Gastroesophageal sphincter (tissue), 4 donors: ENCODE measurements at regions not wholly inside any gene's neighbourhood (a gene's known extent, or its start where the extent isn't known, plus 50 kb on each side); places are given as distances from the start of the nearest gene placed in this dataset.

ENCODE experiments used
- ATAC-seq: fragments of 150-250 bp; one replicate; pipeline ENCODE4 v1.9.1; 2016; ENCODE audit warnings: mild to moderate bottlenecking, moderate library complexity
- H3K27ac ChIP-seq, 4 donors: fragments of 200-600 bp; sonication (generic) in 3 of 4; 1 replicate in 3 of 4; 2 replicates in 1 of 4; pipeline ENCODE4 v1.5.1; 2016 to 2019
- H3K27me3 ChIP-seq: fragments of 200-600 bp; sonication (generic); one replicate; pipeline ENCODE4 v1.5.1; 2019
- H3K36me3 ChIP-seq, 2 donors: fragments of 200-600 bp; sonication (generic); one replicate each; pipeline ENCODE4 v1.5.1; 2019; ENCODE audit warnings: control low read depth in 1 of 2
- H3K4me1 ChIP-seq, 3 donors: fragments of 200-600 bp; sonication (generic); 1 replicate in 2 of 3; 2 replicates in 1 of 3; pipeline ENCODE4 v1.5.1; 2016 to 2019; ENCODE audit warnings: control low read depth in 2 of 3
- H3K4me3 ChIP-seq, 2 donors: fragments of 200-600 bp; sonication (generic); one replicate each; pipeline ENCODE4 v1.5.1; 2019; ENCODE audit warnings: mild to moderate bottlenecking in 1 of 2, moderate library complexity in 1 of 2
- H3K9me3 ChIP-seq, 3 donors: fragments of 200-600 bp; sonication (generic); one replicate each; pipeline ENCODE4 v1.5.1; 2017 to 2019; ENCODE audit warnings: control low read depth in 2 of 3
- CTCF ChIP-seq, 4 experiments: fragments of 200-600 bp in 2 of 4; fragments of 450-650 bp in 2 of 4; sonication (generic) in 1 of 4; IDR thresholded peaks; one replicate each; pipeline ENCODE4 v1.5.1; 2017 to 2019; ENCODE audit warnings: antibody characterized with exemption in 4 of 4, mild to moderate bottlenecking in 2 of 4, moderate library complexity in 2 of 4
- EP300 ChIP-seq: sonication (generic); formaldehyde crosslinking; IDR thresholded peaks from one replicate; pipeline ENCODE4 v1.6.1; 2017; ENCODE audit warnings: antibody characterized with exemption, mild to moderate bottlenecking
- POLR2A ChIP-seq, 2 donors: fragments of 450-650 bp; IDR thresholded peaks; one replicate each; pipeline ENCODE4 v1.6.1; 2017; ENCODE audit warnings: antibody characterized with exemption in 2 of 2, mild to moderate bottlenecking in 2 of 2, moderate library complexity in 1 of 2
- POLR2AphosphoS5 ChIP-seq: sonication (generic); formaldehyde crosslinking; IDR thresholded peaks from one replicate; pipeline ENCODE4 v1.6.1; 2017; ENCODE audit warnings: antibody characterized with exemption
- WGBS, 2 donors: methylation state at CpG; one replicate each; pipeline ENCODE4 v1.1.5; 2018; ENCODE audit warnings: low coverage in 1 of 2; 5-methylcytosine and 5-hydroxymethylcytosine counted together

GRCh38 chr4:155079871-155080270 is 128.6 kb upstream of the NPY2R start:
- Histone ChIP-seq H3K4me3 (no peak overlapping the region), H3K9me3 (no peaks in the 10 kb centered on the region), H3K27me3 (no peaks in the 10 kb centered on the region), H3K4me1 (no peaks in the 10 kb centered on the region), H3K27ac (no peak overlapping the region), H3K36me3 (no peaks in the 10 kb centered on the region)
- TF ChIP-seq POLR2A (IDR thresholded peaks at IDR 0.05) (no peak), POLR2AphosphoS5 (no peak), EP300 (no peak), CTCF (IDR thresholded peaks at IDR 0.05) (no peak)
- ATAC-seq, result no peak

- 69 to 94% methylated on average over 2 to 3 of the region's 3 CpGs for WGBS, 2 donors
These were observed 127.2 kb upstream of the NPY2R start for GRCh38 chr4:155081222-155081621.

GRCh38 chr4:155085843-155086530 is 122.4 kb upstream of the NPY2R start:
- Histone ChIP-seq H3K4me3 (no peak overlapping the region), H3K4me1 (no peaks in the 10 kb centered on the region), H3K9me3 (no peaks in the 10 kb centered on the region), H3K27me3 (no peaks in the 10 kb centered on the region), H3K36me3 (no peaks in the 10 kb centered on the region), H3K27ac (no peak overlapping the region)
- no peak for ATAC-seq
- no peak for TF ChIP-seq CTCF (IDR thresholded peaks at IDR 0.05)
- TF ChIP-seq EP300, result no peak
- no peak for TF ChIP-seq POLR2AphosphoS5
- no peak for TF ChIP-seq POLR2A (IDR thresholded peaks at IDR 0.05)
- 58 to 67% methylated on average over 3 of the region's 3 CpGs for WGBS, 2 donors

More at GRCh38 chr4:155081222-155081621, 127.2 kb upstream of the NPY2R start:
- no peak for ATAC-seq
- Histone ChIP-seq H3K4me1 (no peaks in the 10 kb centered on the region), H3K9me3 (no peaks in the 10 kb centered on the region), H3K36me3 (no peaks in the 10 kb centered on the region), H3K27ac (no peak overlapping the region), H3K4me3 (no peak overlapping the region), H3K27me3 (no peaks in the 10 kb centered on the region)
- no peak for TF ChIP-seq POLR2AphosphoS5
- no peak for TF ChIP-seq POLR2A (IDR thresholded peaks at IDR 0.05)
- no peak for TF ChIP-seq CTCF (IDR thresholded peaks at IDR 0.05)
- no peak for TF ChIP-seq EP300

- no peak for TF ChIP-seq EP300
- H3K36me3 ChIP-seq, result no peaks in the 10 kb centered on the region
- no peaks in the 10 kb centered on the region for H3K9me3 ChIP-seq
- H3K4me1 ChIP-seq, result no peaks in the 10 kb centered on the region
- H3K27ac ChIP-seq, result no peak overlapping the region
- no peaks in the 10 kb centered on the region for H3K27me3 ChIP-seq
- WGBS, 2 donors, result 22 to 35% methylated on average over 3 of the region's 3 CpGs
- no peak for ATAC-seq
- H3K4me3 ChIP-seq, result no peak overlapping the region
These were observed 114.1 kb upstream of the NPY2R start for GRCh38 chr4:155094201-155094820.

GRCh38 chr4:155099231-155099630 is 109.2 kb upstream of the NPY2R start:
- no peak for ATAC-seq
- no peaks in the 10 kb centered on the region for H3K36me3 ChIP-seq
- H3K4me1 ChIP-seq, result no peaks in the 10 kb centered on the region
- TF ChIP-seq POLR2AphosphoS5 (no peak), CTCF (IDR thresholded peaks at IDR 0.05) (no peak), EP300 (no peak), POLR2A (IDR thresholded peaks at IDR 0.05) (no peak)
- no peaks in the 10 kb centered on the region for H3K27me3 ChIP-seq
- no CpG with 5 or more reads among the region's 1 CpG for WGBS, 2 donors
- H3K27ac ChIP-seq, result no peak overlapping the region
- H3K9me3 ChIP-seq, result no peaks in the 10 kb centered on the region
- H3K4me3 ChIP-seq, result no peak overlapping the region
